ENCODE measurements at regions not wholly inside any gene's neighbourhood (a gene's known extent, or its start where the extent isn't known, plus 50 kb on each side); places are given as distances from the start of the nearest gene placed in this dataset.

DNA sequence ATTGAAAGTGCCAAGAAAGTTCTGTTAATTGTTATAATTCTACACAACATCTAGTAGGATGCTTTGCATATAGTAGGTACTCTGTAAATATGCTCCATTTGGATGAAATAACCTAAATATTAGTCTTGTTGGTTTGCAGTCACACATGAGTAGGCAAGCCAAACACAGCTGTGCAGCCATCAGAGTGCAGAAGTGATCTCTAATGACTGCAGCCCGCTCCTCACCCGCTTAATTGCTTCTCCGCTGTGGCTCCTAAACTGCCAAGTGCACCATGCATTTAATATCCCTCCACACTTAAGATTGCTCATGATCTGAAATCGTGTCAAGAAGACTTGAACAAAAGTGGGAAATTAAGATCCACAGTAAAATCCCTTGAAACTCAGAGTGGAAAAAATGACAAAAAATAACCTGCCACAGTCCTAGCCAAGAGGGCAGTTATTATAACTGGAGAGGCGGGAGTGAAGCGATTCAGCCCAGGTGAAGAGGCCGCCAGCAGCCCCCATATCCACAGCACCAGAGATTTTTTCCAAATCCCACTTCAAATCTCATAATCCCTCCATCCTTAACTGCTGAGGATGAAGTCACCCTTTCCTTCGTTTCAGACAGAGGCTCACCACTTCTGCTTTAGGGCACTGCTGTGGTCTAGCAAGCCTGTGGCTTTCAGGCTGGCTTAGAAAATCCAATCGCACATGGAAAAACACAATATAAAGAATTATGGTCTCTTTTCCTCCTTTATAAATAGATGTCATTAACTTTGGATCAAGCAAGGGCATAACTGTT is 69.5 kb downstream of the TMEM30B start:
- H3K4me3 ChIP-seq (ENCODE audit: low read depth, low read length): no peak overlapping the region
- no peak for TF ChIP-seq CTCF (IDR thresholded peaks at IDR 0.05; ENCODE audit: low read depth, low read length)

GRCh38 chr14:61203081-61203753 is 77.9 kb downstream of the TMEM30B start:
- TF ChIP-seq CTCF (IDR thresholded peaks at IDR 0.05; ENCODE audit: low read depth, low read length): no peak
- no peak overlapping the region for H3K4me3 ChIP-seq (ENCODE audit: low read depth, low read length)

GRCh38 chr14:61202124-61202523 is 79.0 kb downstream of the TMEM30B start:
- TF ChIP-seq CTCF (IDR thresholded peaks at IDR 0.05; ENCODE audit: low read depth, low read length): no peak
- no peak overlapping the region for H3K4me3 ChIP-seq (ENCODE audit: low read depth, low read length)

- no peak for TF ChIP-seq CTCF (IDR thresholded peaks at IDR 0.05; ENCODE audit: low read depth, low read length)
- no peak overlapping the region for H3K4me3 ChIP-seq (ENCODE audit: low read depth, low read length)
Measured at GRCh38 chr14:61201171-61201570, 80.0 kb downstream of the TMEM30B start.

GRCh38 chr14:61197416-61197815 is 83.7 kb downstream of the TMEM30B start:
- no peak overlapping the region for H3K4me3 ChIP-seq (ENCODE audit: low read depth, low read length)
- TF ChIP-seq CTCF (IDR thresholded peaks at IDR 0.05; ENCODE audit: low read depth, low read length): no peak

GRCh38 chr14:61196792-61197191 is 84.3 kb downstream of the TMEM30B start:
- H3K4me3 ChIP-seq (ENCODE audit: low read depth, low read length): no peak overlapping the region
- TF ChIP-seq CTCF (IDR thresholded peaks at IDR 0.05; ENCODE audit: low read depth, low read length): no peak

GRCh38 chr14:61196034-61196433 is 85.1 kb downstream of the TMEM30B start:
- no peak for TF ChIP-seq CTCF (IDR thresholded peaks at IDR 0.05; ENCODE audit: low read depth, low read length)
- no peak overlapping the region for H3K4me3 ChIP-seq (ENCODE audit: low read depth, low read length)
